A673 (cell line): ENCODE measurements at regions not wholly inside any gene's neighbourhood (a gene's known extent, or its start where the extent isn't known, plus 50 kb on each side); places are given as distances from the start of the nearest gene placed in this dataset.

Experiments
- BruUV-seq: library from RNA; stranded (reverse); fragments of 400-500 nt; replicated peaks from 2 replicates; lab custom pipeline; 2021; lab: Mats Ljungman, UMichigan
- CTCF ChIA-PET: fragments of 300-600 bp; sonication (Branson Sonifier 250); formaldehyde crosslinking; loops from one replicate; lab custom pipeline; 2022; ENCODE audit warnings: antibody characterized with exemption; lab: Charles Lee
- POLR2A ChIA-PET: fragments of 300-600 bp; sonication (Branson Sonifier 250); formaldehyde crosslinking; loops from one replicate; lab custom pipeline; 2022; ENCODE audit warnings: antibody characterized with exemption; ENCODE audit not compliant: low non-redundant PET; lab: Charles Lee
- DNase-seq: peaks from one replicate; pipeline ENCODE4 v3.0.0-alpha.2; 2015; ENCODE audit warnings: low spot score
- H3K27ac ChIP-seq: fragments of 200-600 bp; sonication (generic); 2 replicates; pipeline ENCODE4 v1.5.1; 2016; ENCODE audit warnings: mixed run types, low read depth, mild to moderate bottlenecking, mixed read lengths, antibody characterized with exemption, low read length; ENCODE audit not compliant: poor library complexity, severe bottlenecking
- H3K27me3 ChIP-seq: fragments of 200-600 bp; sonication (generic); replicated peaks from 2 replicates; pipeline ENCODE4 v1.6.1; 2017; ENCODE audit warnings: mixed run types, low read depth, mild to moderate bottlenecking, mixed read lengths, antibody characterized with exemption, low read length; ENCODE audit not compliant: insufficient read depth, poor library complexity
- H3K36me3 ChIP-seq: fragments of 200-600 bp; sonication (generic); 2 replicates; pipeline ENCODE4 v1.6.1; 2016; ENCODE audit warnings: mixed run types, mild to moderate bottlenecking, mixed read lengths, antibody characterized with exemption, low read length; ENCODE audit not compliant: insufficient read depth, poor library complexity, severe bottlenecking
- H3K4me1 ChIP-seq: fragments of 200-600 bp; sonication (generic); 2 replicates; pipeline ENCODE4 v1.6.1; 2017; ENCODE audit warnings: mixed run types, mild to moderate bottlenecking, mixed read lengths, antibody characterized with exemption, low read length; ENCODE audit not compliant: insufficient read depth, poor library complexity, severe bottlenecking
- H3K4me3 ChIP-seq: fragments of 200-600 bp; sonication (generic); 2 replicates; pipeline ENCODE4 v1.5.1; 2016; ENCODE audit warnings: low read depth, mixed run types, mild to moderate bottlenecking, mixed read lengths, low read length; ENCODE audit not compliant: poor library complexity, severe bottlenecking
- H3K9me3 ChIP-seq: fragments of 200-600 bp; sonication (generic); 2 replicates; pipeline ENCODE4 v1.6.1; 2016; ENCODE audit warnings: mixed run types, low read depth, mild to moderate bottlenecking, mixed read lengths, antibody characterized with exemption, low read length; ENCODE audit not compliant: poor library complexity, severe bottlenecking
- EZH2 ChIP-seq: fragments of 200-600 bp; sonication (generic); IDR thresholded peaks from 2 replicates; pipeline ENCODE4 v1.6.1; 2017; ENCODE audit warnings: borderline replicate concordance, low read depth, mild to moderate bottlenecking, mixed read lengths, antibody characterized with exemption, low read length; ENCODE audit not compliant: poor library complexity, severe bottlenecking
- intact Hi-C: fragments of 100-400 bp; cut with micrococcal nuclease; formaldehyde crosslinking; loops from one replicate; pipeline ENCODE4 v1.10.0; 2022; ENCODE audit not compliant: unreplicated experiment
- TF ChIP-seq, protein P1 (sequence below): fragments of 300-800, 200-600 bp; sonication (generic); conservative IDR thresholded peaks from 2 replicates; pipeline ENCODE4 v1.5.1; 2017; ENCODE audit warnings: low read depth, mild to moderate bottlenecking, antibody characterized with exemption, low read length, moderate library complexity, mixed read lengths

DNA sequence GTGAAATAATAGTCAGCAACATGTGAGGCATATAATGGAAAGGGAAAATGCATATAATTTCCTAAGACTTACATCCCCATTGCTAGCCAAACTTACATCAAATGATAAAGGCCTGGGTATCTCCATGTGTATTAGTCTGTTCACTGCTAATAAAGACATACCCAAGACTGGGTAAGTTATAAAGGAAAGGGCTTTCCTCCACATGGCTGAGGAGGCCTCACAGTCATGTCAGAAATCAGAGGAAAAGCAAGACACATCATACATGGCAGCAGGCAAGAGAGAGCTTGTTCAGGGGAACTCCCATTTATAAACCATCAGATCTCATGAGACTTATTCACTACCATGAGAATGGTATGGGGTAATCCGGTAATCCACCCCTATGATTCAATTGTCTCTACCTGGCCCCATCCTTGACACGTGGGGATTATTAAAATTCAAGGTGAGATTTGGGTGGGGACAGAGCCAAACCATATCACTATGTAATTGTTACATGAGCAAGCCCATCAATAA, 161.5 kb upstream of the SAMSN1 start:
- CTCF ChIA-PET: no interaction called here
- Histone ChIP-seq H3K4me1 (no peaks in the 10 kb centered on the region), H3K36me3 (no peaks in the 10 kb centered on the region), H3K27ac (no peak overlapping the region), H3K9me3 (no peaks in the 10 kb centered on the region), H3K4me3 (no peak overlapping the region), H3K27me3 (no peaks in the 10 kb centered on the region)
- BruUV-seq: no TSS peak
- no peak for DNase-seq
- intact Hi-C loops: no loop called here
- POLR2A ChIA-PET: no interaction called here
- TF ChIP-seq EZH2: no peak
- TF ChIP-seq, protein P1, sequence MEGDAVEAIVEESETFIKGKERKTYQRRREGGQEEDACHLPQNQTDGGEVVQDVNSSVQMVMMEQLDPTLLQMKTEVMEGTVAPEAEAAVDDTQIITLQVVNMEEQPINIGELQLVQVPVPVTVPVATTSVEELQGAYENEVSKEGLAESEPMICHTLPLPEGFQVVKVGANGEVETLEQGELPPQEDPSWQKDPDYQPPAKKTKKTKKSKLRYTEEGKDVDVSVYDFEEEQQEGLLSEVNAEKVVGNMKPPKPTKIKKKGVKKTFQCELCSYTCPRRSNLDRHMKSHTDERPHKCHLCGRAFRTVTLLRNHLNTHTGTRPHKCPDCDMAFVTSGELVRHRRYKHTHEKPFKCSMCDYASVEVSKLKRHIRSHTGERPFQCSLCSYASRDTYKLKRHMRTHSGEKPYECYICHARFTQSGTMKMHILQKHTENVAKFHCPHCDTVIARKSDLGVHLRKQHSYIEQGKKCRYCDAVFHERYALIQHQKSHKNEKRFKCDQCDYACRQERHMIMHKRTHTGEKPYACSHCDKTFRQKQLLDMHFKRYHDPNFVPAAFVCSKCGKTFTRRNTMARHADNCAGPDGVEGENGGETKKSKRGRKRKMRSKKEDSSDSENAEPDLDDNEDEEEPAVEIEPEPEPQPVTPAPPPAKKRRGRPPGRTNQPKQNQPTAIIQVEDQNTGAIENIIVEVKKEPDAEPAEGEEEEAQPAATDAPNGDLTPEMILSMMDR: no peak

DNA sequence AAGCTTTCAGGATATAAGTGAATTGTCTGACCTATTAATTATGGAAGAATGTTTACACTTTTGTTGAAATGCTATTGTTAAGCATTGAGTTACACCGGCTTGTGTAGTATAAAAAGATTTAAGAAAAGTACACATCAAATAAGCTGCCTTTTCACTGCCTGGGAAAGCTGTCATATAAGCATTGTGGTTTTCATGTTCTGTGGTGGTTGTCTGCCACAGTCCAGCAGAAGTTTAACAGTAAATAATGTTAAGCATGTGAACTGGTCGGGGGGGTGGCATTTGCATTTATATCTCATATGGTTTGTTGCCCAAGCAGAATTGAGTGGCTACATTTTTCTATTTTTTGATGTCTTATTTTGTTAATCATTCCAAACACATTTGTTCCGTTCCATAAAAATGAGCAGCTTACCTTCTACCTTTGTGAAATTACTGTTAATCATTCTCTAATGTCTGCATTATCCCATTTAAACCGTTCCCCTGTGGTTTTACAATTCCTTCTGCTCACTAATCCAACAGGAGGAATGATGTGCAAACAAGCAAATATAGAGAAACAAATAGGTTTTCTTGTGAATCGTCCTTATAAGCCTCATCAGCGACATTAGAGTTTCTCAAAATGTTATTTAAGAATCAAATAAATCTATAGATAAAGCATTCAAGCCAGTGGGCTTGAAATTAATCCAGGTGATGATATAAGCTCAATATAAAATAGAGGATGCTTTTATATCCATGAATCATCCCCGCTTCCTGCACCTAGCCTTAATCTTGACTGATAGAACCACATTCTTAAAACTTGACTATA, 160.8 kb upstream of the SAMSN1 start:
- BruUV-seq: no TSS peak
- Histone ChIP-seq H3K9me3 (no peaks in the 10 kb centered on the region), H3K4me3 (no peak overlapping the region), H3K36me3 (no peaks in the 10 kb centered on the region), H3K27me3 (no peaks in the 10 kb centered on the region), H3K27ac (no peak overlapping the region), H3K4me1 (no peaks in the 10 kb centered on the region)
- ChIA-PET CTCF (no interaction called here), POLR2A (no interaction called here)
- no peak for DNase-seq
- TF ChIP-seq, protein P1: no peak
- no peak for TF ChIP-seq EZH2
- intact Hi-C loops: no loop called here

DNA sequence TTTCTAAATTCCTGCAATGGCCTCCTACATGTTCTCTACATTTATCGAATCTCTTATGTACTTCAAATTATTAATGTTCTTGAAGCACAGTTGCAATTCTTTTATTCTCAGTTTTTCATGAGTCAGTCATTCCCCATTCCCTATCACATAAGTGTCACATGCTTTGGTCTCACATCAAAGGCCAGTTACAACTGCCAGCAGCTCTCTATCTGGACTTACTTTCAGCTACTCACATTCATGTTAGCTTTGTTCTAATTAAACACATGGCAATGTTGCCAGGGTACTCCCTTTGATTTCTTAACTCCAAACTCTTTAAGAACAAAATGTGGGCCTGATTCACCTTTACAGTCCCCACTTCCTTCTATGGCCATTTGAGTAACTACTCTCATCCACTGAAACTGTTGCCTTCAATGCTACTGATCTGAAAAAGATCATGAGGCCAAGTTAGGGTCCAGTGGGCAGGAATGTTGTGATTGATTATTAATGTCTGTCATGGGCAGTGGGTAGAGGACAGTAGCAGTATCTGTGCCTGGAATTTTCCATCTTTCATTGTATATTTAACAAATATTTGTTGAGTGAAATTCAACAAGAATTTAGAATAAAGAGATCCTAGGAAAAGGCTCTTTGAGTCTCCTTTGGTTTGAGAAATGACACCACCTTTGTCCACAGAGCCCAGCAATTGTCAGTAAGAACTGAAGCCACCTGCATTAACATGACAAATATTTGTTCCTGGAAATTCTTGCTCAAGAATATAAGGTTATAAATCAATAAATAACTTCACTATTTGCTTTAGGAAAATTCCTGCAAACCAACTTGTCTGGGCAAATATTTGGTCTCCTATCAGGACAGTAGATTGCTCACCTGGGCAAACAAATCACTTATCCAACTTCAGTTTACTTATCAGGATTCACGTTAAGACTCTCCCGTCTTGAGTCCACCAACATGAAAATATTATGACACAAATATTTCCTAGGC, 153.6 kb upstream of the SAMSN1 start:
- BruUV-seq: no TSS peak
- intact Hi-C loops: no loop called here
- Histone ChIP-seq H3K4me1 (no peaks in the 10 kb centered on the region), H3K9me3 (no peaks in the 10 kb centered on the region), H3K36me3 (no peaks in the 10 kb centered on the region), H3K27ac (no peak overlapping the region), H3K4me3 (no peak overlapping the region), H3K27me3 (no peaks in the 10 kb centered on the region)
- ChIA-PET POLR2A (no interaction called here), CTCF (no interaction called here)
- no peak for TF ChIP-seq EZH2
- TF ChIP-seq, protein P1: no peak
- no peak for DNase-seq
